H1 (cell line): ENCODE measurements at regions not wholly inside any gene's neighbourhood (a gene's known extent, or its start where the extent isn't known, plus 50 kb on each side); places are given as distances from the start of the nearest gene placed in this dataset.

Experiments
- CTCF ChIA-PET: fragments of 300-600 bp; sonication (Branson Sonifier 250); formaldehyde crosslinking; loops from one replicate; lab custom pipeline; 2021; ENCODE audit not compliant: partially characterized antibody; lab: Charles Lee
- POLR2A ChIA-PET: fragments of 300-600 bp; sonication (Branson Sonifier 250); formaldehyde crosslinking; loops from one replicate; lab custom pipeline; 2021; ENCODE audit warnings: inconsistent platforms; ENCODE audit not compliant: partially characterized antibody; lab: Charles Lee
- DNase-seq, 2 experiments: peaks; one replicate each; pipeline versions ENCODE4 v3.0.0 to v3.0.0-alpha.2; 2010 to 2022; ENCODE audit warnings: low spot score in 2 of 2, low read depth in 1 of 2, mixed read lengths in 1 of 2
- FAIRE-seq: peaks from 2 replicates; lab custom pipeline; 2011; peaks lifted over from hg19 to GRCh38; lab: Jason Lieb, UNC
- H2AFZ ChIP-seq: 2 replicates; pipeline ENCODE4 v1.8.1; 2012; ENCODE audit warnings: low read length, inconsistent platforms
- H2AK5ac ChIP-seq: 2 replicates; pipeline ENCODE4 v1.6.1; 2013; ENCODE audit warnings: low read depth, low read length
- H2BK120ac ChIP-seq: replicated peaks from 2 replicates; pipeline ENCODE3; 2013; ENCODE audit warnings: low read depth, low read length, inconsistent platforms
- H2BK12ac ChIP-seq: 2 replicates; pipeline ENCODE4 v1.6.1; 2013; ENCODE audit warnings: low read depth, low read length
- H2BK15ac ChIP-seq: 2 replicates; pipeline ENCODE4 v1.6.1; 2013; ENCODE audit warnings: low read length
- H2BK20ac ChIP-seq: 2 replicates; pipeline ENCODE4 v1.6.1; 2013; ENCODE audit warnings: low read length
- H2BK5ac ChIP-seq: 2 replicates; pipeline ENCODE4 v1.6.1; 2013; ENCODE audit warnings: low read depth, low read length
- H3K14ac ChIP-seq: 2 replicates; pipeline ENCODE4 v1.6.1; 2013; ENCODE audit warnings: inconsistent platforms; ENCODE audit not compliant: insufficient read length
- H3K18ac ChIP-seq: 2 replicates; pipeline ENCODE4 v1.6.1; 2013; ENCODE audit warnings: low read length; ENCODE audit errors: extremely low read depth
- H3K23ac ChIP-seq: 2 replicates; pipeline ENCODE4 v1.6.1; 2013; ENCODE audit warnings: inconsistent platforms; ENCODE audit not compliant: insufficient read length
- H3K23me2 ChIP-seq: 2 replicates; pipeline ENCODE4 v1.6.1; 2013; ENCODE audit warnings: low read depth, low read length
- H3K27ac ChIP-seq: 2 replicates; pipeline ENCODE4 v1.6.1; 2011; ENCODE audit warnings: low read depth, low read length, inconsistent platforms
- H3K27me3 ChIP-seq, 4 experiments: replicated peaks in 1 of 4; 1 replicate in 1 of 4; 2 replicates in 3 of 4; pipeline versions ENCODE4 v1.6.1 to v1.8.1; 2011 to 2013; ENCODE audit warnings: low read length in 3 of 4, mild to moderate bottlenecking in 3 of 4, inconsistent platforms in 2 of 4, mixed read lengths in 2 of 4, moderate library complexity in 1 of 4; ENCODE audit not compliant: control insufficient read depth in 3 of 4, insufficient read depth in 3 of 4; ENCODE audit errors: extremely low read depth in 1 of 4
- H3K36me3 ChIP-seq, 4 experiments: 2 replicates each; pipeline versions ENCODE4 v1.6.1 to v1.8.1; 2011 to 2013; ENCODE audit warnings: mild to moderate bottlenecking in 4 of 4, low read length in 3 of 4, moderate library complexity in 2 of 4, control low read depth in 1 of 4, inconsistent platforms in 1 of 4; ENCODE audit not compliant: insufficient read depth in 4 of 4, control insufficient read depth in 2 of 4
- H3K4ac ChIP-seq: replicated peaks from 2 replicates; pipeline ENCODE3; 2013; ENCODE audit warnings: low read length, low read depth, mixed read lengths, inconsistent platforms; ENCODE audit not compliant: insufficient read length
- H3K4me1 ChIP-seq, 4 experiments: replicated peaks in 1 of 4; 1 replicate in 1 of 4; 2 replicates in 3 of 4; pipeline versions ENCODE4 v1.6.1 to v1.8.1; 2011 to 2013; ENCODE audit warnings: low read length in 3 of 4, inconsistent platforms in 2 of 4, mixed read lengths in 1 of 4; ENCODE audit not compliant: insufficient read depth in 4 of 4, control insufficient read depth in 3 of 4
- H3K4me2 ChIP-seq, 2 experiments: 2 replicates each; pipeline versions ENCODE4 v1.6.1 to v1.8.1; 2011 to 2013; ENCODE audit warnings: low read depth in 2 of 2, low read length in 2 of 2, control low read depth in 1 of 2, inconsistent platforms in 1 of 2, mild to moderate bottlenecking in 1 of 2; ENCODE audit not compliant: insufficient read depth in 1 of 2
- H3K4me3 ChIP-seq, 4 experiments: fragments of 200-600, 300-600 bp in 1 of 4; sonication (generic), shearing (Covaris generic), sonication (Bioruptor Twin) in 1 of 4; 2 replicates each; pipeline versions ENCODE4 v1.5.1 to v1.8.1; 2011 to 2016; ENCODE audit warnings: low read length in 4 of 4, low read depth in 3 of 4, control low read depth in 2 of 4, inconsistent platforms in 2 of 4, mild to moderate bottlenecking in 2 of 4, mixed read lengths in 1 of 4, moderate library complexity in 1 of 4; ENCODE audit not compliant: insufficient read depth in 2 of 4; ENCODE audit errors: extremely low read depth in 1 of 4
- H3K56ac ChIP-seq: replicated peaks from 2 replicates; pipeline ENCODE3; 2013; ENCODE audit warnings: low read depth, mild to moderate bottlenecking, mixed read lengths, low read length, inconsistent platforms; ENCODE audit not compliant: insufficient read length
- H3K79me1 ChIP-seq: 2 replicates; pipeline ENCODE4 v1.6.1; 2013; ENCODE audit warnings: low read depth, low read length, control low read depth
- H3K79me2 ChIP-seq, 2 experiments: 2 replicates each; pipeline versions ENCODE4 v1.6.1 to v1.8.1; 2012 to 2013; ENCODE audit warnings: low read length in 2 of 2, mild to moderate bottlenecking in 2 of 2, inconsistent platforms in 1 of 2; ENCODE audit not compliant: insufficient read depth in 2 of 2, control insufficient read depth in 1 of 2
- H3K9ac ChIP-seq, 4 experiments: replicated peaks in 1 of 4; 1 replicate in 1 of 4; 2 replicates in 3 of 4; pipeline versions ENCODE4 v1.6.1 to v1.8.1; 2011 to 2013; ENCODE audit warnings: low read depth in 3 of 4, low read length in 3 of 4, control low read depth in 2 of 4, mild to moderate bottlenecking in 2 of 4, moderate library complexity in 2 of 4, inconsistent platforms in 1 of 4; ENCODE audit errors: extremely low read depth in 1 of 4
- H3K9me3 ChIP-seq, 2 experiments: 2 replicates each; pipeline versions ENCODE4 v1.6.1 to v1.8.1; 2012 to 2013; ENCODE audit warnings: mild to moderate bottlenecking in 2 of 2, moderate library complexity in 2 of 2, control low read depth in 1 of 2, inconsistent platforms in 1 of 2, low read depth in 1 of 2, low read length in 1 of 2, mixed read lengths in 1 of 2; ENCODE audit not compliant: insufficient read depth in 2 of 2
- H4K20me1 ChIP-seq, 2 experiments: replicated peaks in 1 of 2; 2 replicates each; pipeline versions ENCODE3 to v1.8.1; 2011 to 2013; ENCODE audit warnings: inconsistent platforms in 2 of 2, low read length in 2 of 2, mild to moderate bottlenecking in 1 of 2; ENCODE audit not compliant: insufficient read depth in 2 of 2, control insufficient read depth in 1 of 2
- H4K5ac ChIP-seq: 2 replicates; pipeline ENCODE4 v1.6.1; 2013; ENCODE audit warnings: low read length, low read depth, mixed read lengths, inconsistent platforms; ENCODE audit not compliant: insufficient read length
- H4K8ac ChIP-seq: 2 replicates; pipeline ENCODE4 v1.8.0; 2013; ENCODE audit warnings: mild to moderate bottlenecking, moderate library complexity, low read length, inconsistent platforms; ENCODE audit not compliant: insufficient read depth; ENCODE audit errors: extremely low read depth
- H4K91ac ChIP-seq: replicated peaks from 2 replicates; pipeline ENCODE3; 2013; ENCODE audit warnings: low read length, mixed read lengths, inconsistent platforms; ENCODE audit not compliant: insufficient read length
- ASH2L ChIP-seq: fragments of 200-600, 300-600 bp; sonication (generic); IDR thresholded peaks from one replicate; pipeline ENCODE4 v1.7.1; 2017; ENCODE audit warnings: low read length
- BRCA1 ChIP-seq: IDR thresholded peaks from 2 replicates; pipeline ENCODE4 v1.6.1; 2012; ENCODE audit warnings: low read depth, low read length, improper control_type of control experiment
- CTBP2 ChIP-seq: IDR thresholded peaks from 2 replicates; pipeline ENCODE4 v1.7.0; 2011; ENCODE audit warnings: borderline replicate concordance, mild to moderate bottlenecking, moderate library complexity, mixed read lengths, low read length; ENCODE audit not compliant: insufficient read depth, insufficient read length
- EGR1 ChIP-seq: IDR thresholded peaks from 2 replicates; pipeline ENCODE4 v1.6.1; 2011; ENCODE audit warnings: low read depth, low read length, borderline replicate concordance
- JUN ChIP-seq: IDR thresholded peaks from 2 replicates; pipeline ENCODE4 v1.6.1; 2011; ENCODE audit warnings: low read depth, mild to moderate bottlenecking, improper control_type of control experiment, low read length
- POLR2A ChIP-seq, 2 experiments: IDR thresholded peaks; 1 replicate in 1 of 2; 2 replicates in 1 of 2; pipeline ENCODE4 v1.6.1; 2011; ENCODE audit warnings: low read depth in 2 of 2, low read length in 2 of 2, mild to moderate bottlenecking in 2 of 2; ENCODE audit errors: control extremely low read depth in 1 of 2
- POU5F1 ChIP-seq: IDR thresholded peaks from 2 replicates; pipeline ENCODE4 v1.6.1; 2011; ENCODE audit warnings: low read depth, mild to moderate bottlenecking, low read length, moderate library complexity
- SIN3A ChIP-seq, 2 experiments: IDR thresholded peaks in 1 of 2; conservative IDR thresholded peaks in 1 of 2; 2 replicates each; pipeline ENCODE4 v1.6.1; 2011 to 2012; ENCODE audit warnings: low read length in 2 of 2, improper control_type of control experiment in 1 of 2, low read depth in 1 of 2, mild to moderate bottlenecking in 1 of 2
- SP1 ChIP-seq: IDR thresholded peaks from 2 replicates; pipeline ENCODE4 v1.6.1; 2011; ENCODE audit warnings: low read depth, low read length
- SP2 ChIP-seq: IDR thresholded peaks from 2 replicates; pipeline ENCODE4 v1.6.1; 2012; ENCODE audit warnings: mild to moderate bottlenecking, low read length, inconsistent platforms
- SRF ChIP-seq: IDR thresholded peaks from 2 replicates; pipeline ENCODE4 v1.6.1; 2011; ENCODE audit warnings: mild to moderate bottlenecking, low read depth, low read length, moderate library complexity
- SUZ12 ChIP-seq: fragments of 200-600 bp; sonication (generic); IDR thresholded peaks from 2 replicates; pipeline ENCODE4 v1.6.1; 2012; ENCODE audit warnings: mild to moderate bottlenecking, inconsistent platforms, low read length, moderate library complexity, mixed read lengths
- TBP ChIP-seq: IDR thresholded peaks from 2 replicates; pipeline ENCODE4 v1.6.1; 2011; ENCODE audit warnings: low read depth, low read length, improper control_type of control experiment
- WGBS, 2 experiments: shearing (Covaris generic) in 1 of 2; methylation state at CpG; one replicate each; pipeline versions ENCODE4 v1.1.6 to v1.1.7; 2013 to 2015; ENCODE audit warnings: low lambda C conversion rate in 2 of 2, mixed read lengths in 2 of 2, inconsistent platforms in 1 of 2, low coverage in 1 of 2, missing lambda C conversion rate in 1 of 2; ENCODE audit not compliant: insufficient replicate concordance in 2 of 2, insufficient coverage in 1 of 2, insufficient read length in 1 of 2; ENCODE audit errors: extremely low coverage in 1 of 2, missing lambda C conversion rate in 1 of 2; 5-methylcytosine and 5-hydroxymethylcytosine counted together

GRCh38 chr5:118009741-118010297 is 978.5 kb downstream of the DTWD2 start:
- no peak overlapping the region for H2BK15ac ChIP-seq
- H3K14ac ChIP-seq, result no peak overlapping the region
- H2BK5ac ChIP-seq, result no peak overlapping the region
- no peak overlapping the region; the same call in 1 of the 2 replicates for H2AFZ ChIP-seq
- no peak overlapping the region for H2BK120ac ChIP-seq
- no peak overlapping the region for H3K18ac ChIP-seq
- no peak overlapping the region for H4K5ac ChIP-seq
- no peaks in the 10 kb centered on the region; the same call in 1 of the 2 replicates for H3K23me2 ChIP-seq
- no peak overlapping the region for H4K91ac ChIP-seq
- H3K9me3 ChIP-seq, result no peaks in the 10 kb centered on the region
- WGBS, 2 experiments, result 94% methylated on average over 1 of the region's 1 CpG; no CpG with 5 or more reads in 1 of the 2 experiments
- H2BK20ac ChIP-seq, result no peak overlapping the region
- H3K4me2 ChIP-seq, result no peak overlapping the region
- H4K8ac ChIP-seq, result no peak overlapping the region
- no peak overlapping the region for H2AK5ac ChIP-seq
- no peaks in the 10 kb centered on the region for H3K79me2 ChIP-seq
- DNase-seq (no peak), FAIRE-seq (no peak)
- no peak overlapping the region for H3K4me3 ChIP-seq
- ChIA-PET CTCF (interaction anchor here (1.2 to 1.8 kb wide), 2 partner anchors 9 to 12 kb away, joined by 3 to 6 read pairs; no protein-coding TSS in a partner anchor), POLR2A (no interaction called here)
- H3K36me3 ChIP-seq, result no peaks in the 10 kb centered on the region
- no peaks in the 10 kb centered on the region for H3K4me1 ChIP-seq
- H4K20me1 ChIP-seq, result no peaks in the 10 kb centered on the region
- H3K9ac ChIP-seq, result no peak overlapping the region
- no peak overlapping the region for H3K23ac ChIP-seq
- H3K56ac ChIP-seq, result no peak overlapping the region
- no peak overlapping the region for H2BK12ac ChIP-seq
- H3K27ac ChIP-seq, result no peak overlapping the region
- no peaks in the 10 kb centered on the region for H3K27me3 ChIP-seq
- H3K79me1 ChIP-seq, result no peaks in the 10 kb centered on the region
- no peak overlapping the region for H3K4ac ChIP-seq
- TF ChIP-seq CTBP2 (no peak), ASH2L (no peak), EGR1 (no peak), TBP (no peak), BRCA1 (no peak), SUZ12 (no peak), JUN (no peak), SP2 (no peak), SRF (no peak), SIN3A (conservative IDR thresholded peaks at IDR 0.05 in 1 of 2, IDR thresholded peaks at IDR 0.05 in 1 of 2; ENCODE audit: low read depth in 1 of 2, low read length in 2 of 2) (no peak), SP1 (no peak), POU5F1 (no peak), POLR2A (IDR thresholded peaks at IDR 0.05; ENCODE audit: control extremely low read depth in 1 of 2, low read depth in 2 of 2, low read length in 2 of 2) (no peak)
